GM23338 (cell line): ENCODE measurements at regions not wholly inside any gene's neighbourhood (a gene's known extent, or its start where the extent isn't known, plus 50 kb on each side); places are given as distances from the start of the nearest gene placed in this dataset.
A peak's percentile ranks its signal among the peaks of the same experiment; 100 is the strongest.

Source experiments
- CTCF ChIP-seq, 2 experiments: fragments of 200-600 bp in 1 of 2; sonication (generic) in 1 of 2; conservative IDR thresholded peaks; 2 replicates each; pipeline versions ENCODE4 v1.5.1 to v1.6.1; 2016 to 2017; ENCODE audit warnings: antibody characterized with exemption in 2 of 2, low read depth in 2 of 2, mild to moderate bottlenecking in 2 of 2, moderate library complexity in 1 of 2
- EZH2 ChIP-seq: fragments of 200-600 bp; sonication (generic); IDR thresholded peaks from one replicate; pipeline ENCODE4 v1.8.0; 2017; ENCODE audit warnings: antibody characterized with exemption, mild to moderate bottlenecking, low read depth; ENCODE audit not compliant: unreplicated experiment
- EZH2phosphoT487 ChIP-seq: fragments of 200-600 bp; sonication (generic); IDR thresholded peaks from one replicate; pipeline ENCODE4 v1.8.1; 2018; ENCODE audit warnings: antibody characterized with exemption; ENCODE audit not compliant: unreplicated experiment
- POLR2AphosphoS5 ChIP-seq: IDR thresholded peaks from 2 replicates; pipeline ENCODE4 v1.6.1; 2016; ENCODE audit warnings: antibody characterized with exemption, low read depth

GRCh38 chr13:50125554-50126262 lies 110.5 kb downstream of the KCNRG start:
- TF ChIP-seq CTCF (conservative IDR thresholded peaks at IDR 0.05; ENCODE audit: low read depth in 2 of 2) (no peak), POLR2AphosphoS5 (no peak), EZH2 (no peak), EZH2phosphoT487 (peak; percentile 24)
